ENCODE measurements at regions not wholly inside any gene's neighbourhood (a gene's known extent, or its start where the extent isn't known, plus 50 kb on each side); places are given as distances from the start of the nearest gene placed in this dataset.

GRCh38 chr4:181465826-181466225 is 777.4 kb upstream of the TENM3 start:
- H3K4me3 ChIP-seq (ENCODE audit: low read depth, low read length): no peak overlapping the region
- DNase-seq (ENCODE audit: low read depth): no peak
- TF ChIP-seq, protein P1, sequence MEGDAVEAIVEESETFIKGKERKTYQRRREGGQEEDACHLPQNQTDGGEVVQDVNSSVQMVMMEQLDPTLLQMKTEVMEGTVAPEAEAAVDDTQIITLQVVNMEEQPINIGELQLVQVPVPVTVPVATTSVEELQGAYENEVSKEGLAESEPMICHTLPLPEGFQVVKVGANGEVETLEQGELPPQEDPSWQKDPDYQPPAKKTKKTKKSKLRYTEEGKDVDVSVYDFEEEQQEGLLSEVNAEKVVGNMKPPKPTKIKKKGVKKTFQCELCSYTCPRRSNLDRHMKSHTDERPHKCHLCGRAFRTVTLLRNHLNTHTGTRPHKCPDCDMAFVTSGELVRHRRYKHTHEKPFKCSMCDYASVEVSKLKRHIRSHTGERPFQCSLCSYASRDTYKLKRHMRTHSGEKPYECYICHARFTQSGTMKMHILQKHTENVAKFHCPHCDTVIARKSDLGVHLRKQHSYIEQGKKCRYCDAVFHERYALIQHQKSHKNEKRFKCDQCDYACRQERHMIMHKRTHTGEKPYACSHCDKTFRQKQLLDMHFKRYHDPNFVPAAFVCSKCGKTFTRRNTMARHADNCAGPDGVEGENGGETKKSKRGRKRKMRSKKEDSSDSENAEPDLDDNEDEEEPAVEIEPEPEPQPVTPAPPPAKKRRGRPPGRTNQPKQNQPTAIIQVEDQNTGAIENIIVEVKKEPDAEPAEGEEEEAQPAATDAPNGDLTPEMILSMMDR (IDR thresholded peaks at IDR 0.05; ENCODE audit: control insufficient read depth, extremely low read depth, insufficient read depth): no peak

DNA sequence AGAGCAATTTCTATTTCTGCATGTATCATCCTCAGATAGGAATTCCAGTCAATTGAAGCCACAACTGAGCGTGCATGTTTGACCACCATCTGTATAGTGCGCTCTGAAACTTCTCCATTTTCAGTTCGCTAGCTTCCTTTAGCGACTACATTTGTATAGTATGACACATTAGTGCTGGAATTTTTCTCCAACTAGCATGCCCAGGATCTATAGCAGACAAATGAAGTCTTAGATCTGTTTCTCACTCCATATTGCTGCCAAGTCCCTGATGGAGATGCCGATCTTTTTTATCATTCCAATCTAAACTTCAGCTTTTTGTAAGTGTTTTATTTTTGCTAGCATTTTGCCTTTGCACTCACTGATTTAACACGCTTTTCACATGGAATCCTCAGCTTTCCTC is 774.8 kb upstream of the TENM3 start:
- no peak overlapping the region for H3K4me3 ChIP-seq (ENCODE audit: low read depth, low read length)
- TF ChIP-seq, protein P1 (IDR thresholded peaks at IDR 0.05; ENCODE audit: control insufficient read depth, extremely low read depth, insufficient read depth): no peak
- no peak for DNase-seq (ENCODE audit: low read depth)

DNA sequence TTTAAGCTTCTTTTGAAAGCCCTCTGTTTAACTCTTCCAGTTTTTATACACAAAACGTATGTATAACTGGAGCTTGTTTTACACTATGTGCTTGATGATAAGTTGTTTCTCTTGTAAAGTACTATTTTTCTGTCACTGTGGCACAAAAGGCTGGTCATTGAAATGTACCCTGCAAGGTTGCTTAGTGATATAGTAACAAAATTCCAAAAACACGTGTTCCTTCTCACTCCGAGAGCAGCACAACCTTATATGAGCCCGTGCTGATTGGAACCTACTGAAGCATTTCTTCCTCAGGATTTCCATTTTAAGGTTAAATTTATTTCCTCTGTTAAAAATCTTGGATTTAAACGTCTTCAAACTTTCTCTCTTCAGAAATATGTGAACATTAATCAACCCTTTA is 772.9 kb upstream of the TENM3 start:
- H3K4me3 ChIP-seq (ENCODE audit: low read depth, low read length): no peak overlapping the region
- no peak for DNase-seq (ENCODE audit: low read depth)
- TF ChIP-seq, protein P1 (IDR thresholded peaks at IDR 0.05; ENCODE audit: control insufficient read depth, extremely low read depth, insufficient read depth): no peak

DNA sequence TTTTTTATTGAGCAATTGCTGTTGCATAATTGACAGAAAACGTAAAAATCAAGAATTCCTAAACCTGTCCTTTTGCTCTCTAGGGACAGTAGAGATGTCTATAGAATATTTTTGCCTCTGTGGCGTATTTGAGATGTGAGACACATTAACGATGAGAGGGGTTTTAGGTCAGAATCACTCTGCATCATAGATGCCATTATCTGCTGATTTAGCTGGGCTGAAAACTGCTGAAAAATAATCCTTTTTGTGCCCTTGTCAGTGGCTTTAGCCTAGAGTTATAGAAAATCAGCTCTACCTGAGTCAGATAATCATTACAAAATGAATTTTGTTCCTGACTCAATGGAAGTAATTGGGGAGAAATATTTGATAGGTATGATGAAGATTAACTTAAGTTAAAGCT is 767.8 kb upstream of the TENM3 start:
- DNase-seq (ENCODE audit: low read depth): no peak
- H3K4me3 ChIP-seq (ENCODE audit: low read depth, low read length): no peak overlapping the region
- TF ChIP-seq, protein P1 (IDR thresholded peaks at IDR 0.05; ENCODE audit: control insufficient read depth, extremely low read depth, insufficient read depth): no peak

- TF ChIP-seq, protein P1 (IDR thresholded peaks at IDR 0.05; ENCODE audit: control insufficient read depth, extremely low read depth, insufficient read depth): no peak
- no peak overlapping the region for H3K4me3 ChIP-seq (ENCODE audit: low read depth, low read length)
- no peak for DNase-seq (ENCODE audit: low read depth)
Measured at GRCh38 chr4:181475781-181476507, 767.3 kb upstream of the TENM3 start.

GRCh38 chr4:181476508-181476890 is 766.7 kb upstream of the TENM3 start:
- no peak overlapping the region for H3K4me3 ChIP-seq (ENCODE audit: low read depth, low read length)
- TF ChIP-seq, protein P1 (IDR thresholded peaks at IDR 0.05; ENCODE audit: control insufficient read depth, extremely low read depth, insufficient read depth): no peak
- DNase-seq (ENCODE audit: low read depth): no peak

DNA sequence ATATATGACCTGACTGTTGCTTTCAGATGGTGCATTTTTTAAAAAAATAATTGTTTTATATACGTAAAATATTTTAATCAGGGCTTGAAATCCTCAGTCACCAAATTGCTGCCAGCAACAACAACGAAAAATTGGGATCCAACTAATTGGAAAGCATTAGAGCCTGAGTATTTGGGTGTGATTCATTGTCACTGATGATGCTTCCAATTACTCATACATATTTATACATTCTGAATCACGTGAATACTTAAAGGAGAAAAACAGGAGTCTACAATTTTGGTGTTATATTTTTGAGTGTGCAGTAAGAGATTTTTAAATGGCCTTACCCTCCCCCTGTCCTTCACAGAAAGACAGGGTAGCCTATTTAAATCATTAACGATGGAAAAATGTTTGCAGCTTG is 765.6 kb upstream of the TENM3 start:
- DNase-seq (ENCODE audit: low read depth): no peak
- TF ChIP-seq, protein P1 (IDR thresholded peaks at IDR 0.05; ENCODE audit: control insufficient read depth, extremely low read depth, insufficient read depth): no peak
- no peak overlapping the region for H3K4me3 ChIP-seq (ENCODE audit: low read depth, low read length)

Data from LNCaP clone FGC (cell line).